ENCODE measurements at regions not wholly inside any gene's neighbourhood (a gene's known extent, or its start where the extent isn't known, plus 50 kb on each side); places are given as distances from the start of the nearest gene placed in this dataset.

- TF ChIP-seq EZH2 (IDR thresholded peaks at IDR 0.05), result no peak
- TF ChIP-seq POLR2AphosphoS5 (IDR thresholded peaks at IDR 0.05; ENCODE audit: borderline replicate concordance, low read depth, low read length), result no peak
- no peak for TF ChIP-seq FOXP2 (optimal IDR thresholded peaks at IDR 0.05; ENCODE audit: control extremely low read depth, extremely low read length, insufficient read depth)
Measured at GRCh38 chr18:53755914-53756609, 468.4 kb downstream of the MBD2 start.
